Stomach (tissue), 4 donors: ENCODE measurements at regions not wholly inside any gene's neighbourhood (a gene's known extent, or its start where the extent isn't known, plus 50 kb on each side); places are given as distances from the start of the nearest gene placed in this dataset.

Source experiments
- EP300 ChIP-seq: sonication (generic); formaldehyde crosslinking; IDR thresholded peaks from one replicate; pipeline ENCODE4 v1.6.1; 2017; ENCODE audit warnings: antibody characterized with exemption
- POLR2A ChIP-seq, 4 donors: fragments of 450-650 bp; IDR thresholded peaks; one replicate each; pipeline ENCODE4 v1.6.1; 2016; ENCODE audit warnings: antibody characterized with exemption in 4 of 4, control low read depth in 2 of 4, mild to moderate bottlenecking in 1 of 4, moderate library complexity in 1 of 4
- TF ChIP-seq, protein P1 (sequence below), 7 experiments: fragments of 450-650 bp in 4 of 7; fragments of 200-600 bp in 3 of 7; sonication (generic) in 3 of 7; IDR thresholded peaks; one replicate each; pipeline ENCODE4 v1.5.1; 2016 to 2019; ENCODE audit warnings: antibody characterized with exemption in 7 of 7, control low read depth in 2 of 7, mild to moderate bottlenecking in 1 of 7

DNA sequence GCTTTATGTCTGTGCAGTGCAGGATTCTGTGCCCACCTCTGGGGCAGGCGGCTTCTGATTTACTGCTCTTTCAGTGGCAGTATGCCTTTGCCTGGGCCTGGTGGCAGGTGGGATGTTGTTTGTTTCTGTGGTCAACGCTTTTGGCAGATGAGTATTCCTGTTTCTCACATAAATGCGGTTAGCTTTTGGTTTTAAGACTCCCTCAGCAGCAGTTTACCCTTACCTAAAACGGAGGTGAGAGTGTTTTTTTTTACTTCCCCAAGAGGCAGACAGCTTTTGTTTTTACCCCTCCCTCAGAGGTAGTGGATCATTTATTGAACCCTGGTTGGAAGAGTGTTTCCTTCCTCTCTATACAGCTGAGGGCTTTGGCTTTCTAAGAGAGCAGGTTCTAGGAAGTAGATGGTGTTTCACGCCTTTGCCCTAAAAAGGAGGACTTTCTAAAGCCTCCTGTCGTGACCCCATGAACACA is 134.1 kb upstream of the PLSCR5 start:
- no peak for TF ChIP-seq POLR2A (IDR thresholded peaks at IDR 0.05)
- no peak for TF ChIP-seq EP300
- TF ChIP-seq, protein P1, sequence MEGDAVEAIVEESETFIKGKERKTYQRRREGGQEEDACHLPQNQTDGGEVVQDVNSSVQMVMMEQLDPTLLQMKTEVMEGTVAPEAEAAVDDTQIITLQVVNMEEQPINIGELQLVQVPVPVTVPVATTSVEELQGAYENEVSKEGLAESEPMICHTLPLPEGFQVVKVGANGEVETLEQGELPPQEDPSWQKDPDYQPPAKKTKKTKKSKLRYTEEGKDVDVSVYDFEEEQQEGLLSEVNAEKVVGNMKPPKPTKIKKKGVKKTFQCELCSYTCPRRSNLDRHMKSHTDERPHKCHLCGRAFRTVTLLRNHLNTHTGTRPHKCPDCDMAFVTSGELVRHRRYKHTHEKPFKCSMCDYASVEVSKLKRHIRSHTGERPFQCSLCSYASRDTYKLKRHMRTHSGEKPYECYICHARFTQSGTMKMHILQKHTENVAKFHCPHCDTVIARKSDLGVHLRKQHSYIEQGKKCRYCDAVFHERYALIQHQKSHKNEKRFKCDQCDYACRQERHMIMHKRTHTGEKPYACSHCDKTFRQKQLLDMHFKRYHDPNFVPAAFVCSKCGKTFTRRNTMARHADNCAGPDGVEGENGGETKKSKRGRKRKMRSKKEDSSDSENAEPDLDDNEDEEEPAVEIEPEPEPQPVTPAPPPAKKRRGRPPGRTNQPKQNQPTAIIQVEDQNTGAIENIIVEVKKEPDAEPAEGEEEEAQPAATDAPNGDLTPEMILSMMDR (IDR thresholded peaks at IDR 0.05), result no peak
